ENCODE measurements at regions not wholly inside any gene's neighbourhood (a gene's known extent, or its start where the extent isn't known, plus 50 kb on each side); places are given as distances from the start of the nearest gene placed in this dataset.
"Not testable (repeated sequence)": the region's sequence is repeated elsewhere in the genome, so short reads cannot be mapped to it uniquely, and the experiment has no call there.

DNA sequence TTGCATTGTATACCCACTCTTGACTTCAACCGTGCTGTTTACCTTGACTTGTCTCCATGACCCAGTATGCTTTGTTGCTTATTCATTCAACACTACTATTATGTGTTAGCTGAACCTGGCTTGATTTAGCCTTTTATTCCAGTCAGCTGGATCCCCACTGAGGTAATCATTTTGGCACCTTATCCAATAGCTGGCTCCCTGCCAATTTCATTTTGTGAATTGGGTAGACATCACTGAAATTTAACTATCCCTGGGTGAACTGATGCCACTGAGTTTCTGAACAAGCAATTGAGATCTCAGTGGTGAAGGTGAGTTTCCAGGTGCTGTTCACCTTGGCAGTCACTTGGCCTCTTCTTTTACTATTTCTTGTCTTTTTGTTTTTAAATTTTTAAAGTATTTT lies 584.3 kb downstream of the ADCYAP1 start:
- no peak for DNase-seq (ENCODE audit: low spot score)

DNA sequence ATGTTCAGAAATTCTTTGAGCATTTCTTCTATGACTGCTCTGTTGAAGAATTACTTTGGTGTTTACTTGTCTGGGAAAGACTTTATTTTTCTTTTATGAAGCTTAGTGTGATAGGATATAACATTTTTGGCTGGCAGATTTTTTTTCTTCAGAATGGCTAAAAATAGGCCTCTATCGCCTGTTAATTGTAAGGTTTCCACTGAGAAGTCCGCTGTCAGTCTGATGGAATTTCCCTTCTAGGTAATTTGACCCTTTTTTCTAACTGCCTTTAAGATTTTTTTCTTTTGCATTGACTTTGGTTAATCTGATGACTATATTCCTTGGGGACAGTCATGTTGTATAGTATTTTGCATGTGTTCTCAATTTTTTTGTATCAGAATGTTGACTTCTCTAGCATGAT lies 590.7 kb downstream of the ADCYAP1 start:
- DNase-seq (ENCODE audit: low spot score), result no peak

GRCh38 chr18:1496096-1496495 lies 591.4 kb downstream of the ADCYAP1 start:
- no peak for DNase-seq (ENCODE audit: low spot score)

DNA sequence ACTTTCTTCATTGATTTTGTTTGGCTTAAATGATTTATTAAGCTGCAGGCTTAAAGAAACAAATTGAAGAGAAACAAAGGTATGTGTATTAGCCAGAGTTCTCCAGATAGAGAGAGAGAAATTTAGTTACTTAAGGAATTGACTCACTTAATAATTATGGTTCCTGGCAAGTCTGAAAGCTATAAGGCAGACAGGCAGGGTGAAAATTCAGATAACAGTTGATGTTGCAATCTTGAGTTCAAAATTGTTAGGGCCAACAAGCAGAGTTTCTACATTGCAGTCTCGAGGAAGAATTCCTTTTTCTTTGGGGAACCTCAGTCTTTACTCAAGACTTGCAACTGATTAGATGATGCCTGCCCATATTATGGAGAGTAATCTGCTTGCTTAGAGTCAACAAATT lies 593.5 kb downstream of the ADCYAP1 start:
- no peak for DNase-seq (ENCODE audit: low spot score)

- peak; percentile 18 for DNase-seq (ENCODE audit: low spot score)
Observed at GRCh38 chr18:1499265-1499664, 594.6 kb downstream of the ADCYAP1 start.

- DNase-seq (ENCODE audit: low spot score), result no peak
Observed at GRCh38 chr18:1503847-1504246, 599.2 kb downstream of the ADCYAP1 start.

DNA sequence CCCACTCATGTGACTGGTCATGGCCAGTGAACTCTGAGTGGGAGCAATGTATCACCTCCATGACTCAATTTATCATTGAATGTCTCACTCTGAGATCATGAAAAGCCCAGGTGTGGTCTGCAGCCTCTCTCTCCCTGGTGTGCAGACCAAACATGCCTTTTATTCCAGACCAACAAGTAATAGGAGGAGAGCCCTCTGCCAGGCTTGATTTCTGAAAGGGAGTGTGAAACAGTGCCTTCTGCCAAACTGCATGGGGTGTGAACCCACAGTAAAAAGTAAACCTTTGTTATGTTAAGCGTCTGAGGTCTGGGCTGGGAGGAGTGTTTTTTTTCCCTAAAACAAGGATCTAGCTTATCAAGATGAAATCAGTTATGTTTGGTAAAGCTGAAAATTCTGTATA lies 601.2 kb downstream of the ADCYAP1 start:
- no peak for DNase-seq (ENCODE audit: low spot score)

DNA sequence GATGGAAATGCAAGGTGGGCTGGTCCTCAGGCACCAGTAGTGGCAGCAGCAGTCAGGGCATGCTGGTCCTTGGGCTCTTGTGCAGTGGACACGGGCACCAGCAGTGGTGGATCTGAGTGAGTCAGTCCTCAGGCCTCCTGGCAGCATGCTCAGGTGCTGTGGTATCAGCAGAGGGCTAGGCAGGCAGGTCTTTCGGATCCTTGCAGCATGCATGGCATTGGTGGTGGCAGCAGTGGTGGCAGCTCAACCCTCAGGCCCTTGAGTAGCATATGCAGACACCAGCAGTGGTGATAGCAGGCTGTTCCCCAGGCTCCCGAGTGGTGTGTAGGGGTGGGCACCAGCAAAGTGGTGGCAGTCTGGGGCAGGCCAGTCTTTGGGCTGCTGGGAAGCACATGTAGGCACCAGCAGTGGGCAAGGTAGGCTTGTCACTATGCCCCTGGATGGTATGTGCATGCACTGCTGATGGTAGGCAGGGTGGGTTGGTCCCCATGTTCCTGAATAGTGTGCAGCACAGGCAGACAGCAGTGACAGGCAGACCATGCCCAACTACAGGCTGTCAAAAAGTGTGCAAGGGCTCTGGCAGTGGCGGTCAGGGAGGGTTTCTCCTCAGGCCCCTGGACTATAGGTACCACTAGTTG lies 606.0 kb downstream of the ADCYAP1 start:
- no peak for DNase-seq (ENCODE audit: low spot score)

- no peak for DNase-seq (ENCODE audit: low spot score)
Observed at GRCh38 chr18:1511619-1512311, 607.1 kb downstream of the ADCYAP1 start.

- no peak for DNase-seq (ENCODE audit: low spot score)
Observed at GRCh38 chr18:1513519-1513918, 608.8 kb downstream of the ADCYAP1 start.

- DNase-seq (ENCODE audit: low spot score), result not testable (repeated sequence)
Observed at GRCh38 chr18:1521588-1522248, 617.0 kb downstream of the ADCYAP1 start.

DNA sequence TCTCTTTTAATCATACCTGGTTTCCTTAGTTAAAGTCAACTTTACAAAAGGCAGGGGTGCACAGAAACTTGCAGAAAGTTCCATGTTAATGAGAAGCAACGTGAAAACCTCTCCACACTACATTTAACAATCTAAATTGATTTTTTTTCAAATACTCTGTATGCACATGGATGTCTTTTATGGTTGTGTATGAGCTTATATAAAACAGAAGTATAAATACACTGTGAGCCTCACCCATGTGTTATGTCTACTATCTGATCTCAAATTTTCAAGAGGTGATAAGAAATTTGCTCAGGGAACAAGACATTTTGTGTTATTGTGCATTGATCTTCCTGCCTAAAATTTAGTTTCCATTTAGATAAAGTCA lies 617.6 kb downstream of the ADCYAP1 start:
- DNase-seq (ENCODE audit: low spot score), result no peak

DNA sequence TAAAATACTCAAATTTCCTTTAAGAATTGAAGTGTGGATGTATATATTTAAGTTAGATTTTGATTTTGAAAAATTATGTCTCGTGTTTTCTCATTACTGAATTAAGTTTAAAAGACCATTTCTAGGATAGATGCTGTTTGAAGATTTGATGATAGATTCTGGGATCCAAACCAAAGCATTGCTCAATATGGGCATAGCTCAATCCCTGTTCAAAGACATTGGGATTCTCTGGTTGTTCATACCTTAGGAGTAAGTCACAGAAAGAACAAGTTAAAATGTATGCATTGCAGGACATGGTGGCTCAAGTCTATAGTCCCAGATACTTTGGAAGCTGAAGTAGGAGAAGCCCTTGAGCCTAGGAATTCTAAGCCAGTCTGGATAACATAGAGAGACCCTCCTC lies 622.3 kb downstream of the ADCYAP1 start:
- DNase-seq (ENCODE audit: low spot score), result no peak

DNA sequence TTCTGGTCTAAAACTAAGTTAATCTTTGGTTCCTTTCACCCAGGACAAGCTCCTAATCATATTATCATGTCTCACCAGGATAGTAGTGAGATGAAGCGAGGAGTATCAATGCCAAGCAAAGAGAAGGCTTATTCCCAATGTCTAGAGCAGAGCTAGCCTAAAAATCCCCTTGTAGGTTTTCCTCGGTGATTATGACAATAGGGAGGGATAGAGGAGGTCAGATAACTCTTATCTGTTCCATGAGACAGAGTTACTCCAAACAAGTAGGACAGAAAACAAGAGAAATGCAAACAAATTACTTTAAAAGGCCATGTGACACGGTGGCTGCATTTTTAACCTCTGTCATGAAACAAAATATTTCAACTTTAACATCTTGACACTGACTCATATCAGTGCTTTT lies 623.1 kb downstream of the ADCYAP1 start:
- no peak for DNase-seq (ENCODE audit: low spot score)

- DNase-seq (ENCODE audit: low spot score), result no peak
Observed at GRCh38 chr18:1528447-1528846, 623.8 kb downstream of the ADCYAP1 start.

DNA sequence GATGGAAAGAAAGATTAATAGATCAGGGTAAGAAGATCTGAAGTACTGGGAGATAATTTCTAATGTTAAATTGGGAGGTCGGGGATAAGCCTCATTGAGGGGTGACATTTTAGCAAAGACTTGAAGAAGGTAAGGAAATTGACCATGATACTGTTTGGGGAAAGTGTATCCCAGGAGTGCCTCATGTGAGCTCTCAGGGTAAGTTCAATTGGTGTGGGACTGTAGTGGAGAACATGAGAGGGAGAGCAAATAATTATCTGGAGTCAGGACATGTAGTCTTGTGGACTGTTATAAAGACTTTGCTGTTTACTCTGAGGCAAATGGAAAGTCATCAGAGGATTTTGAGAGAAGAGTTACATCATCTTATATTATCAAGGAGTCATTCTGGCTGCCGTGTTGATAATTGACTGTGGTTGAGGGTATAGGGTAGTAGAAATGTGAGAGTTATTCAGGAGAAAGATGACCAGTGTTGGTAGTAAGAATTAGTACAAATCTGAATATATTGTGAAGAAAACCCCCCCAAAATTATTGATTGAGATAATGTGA lies 624.4 kb downstream of the ADCYAP1 start:
- DNase-seq (ENCODE audit: low spot score), result no peak

- no peak for DNase-seq (ENCODE audit: low spot score)
Observed at GRCh38 chr18:1530650-1531049, 626.0 kb downstream of the ADCYAP1 start.

- no peak for DNase-seq (ENCODE audit: low spot score)
Observed at GRCh38 chr18:1539276-1539675, 634.6 kb downstream of the ADCYAP1 start.

DNA sequence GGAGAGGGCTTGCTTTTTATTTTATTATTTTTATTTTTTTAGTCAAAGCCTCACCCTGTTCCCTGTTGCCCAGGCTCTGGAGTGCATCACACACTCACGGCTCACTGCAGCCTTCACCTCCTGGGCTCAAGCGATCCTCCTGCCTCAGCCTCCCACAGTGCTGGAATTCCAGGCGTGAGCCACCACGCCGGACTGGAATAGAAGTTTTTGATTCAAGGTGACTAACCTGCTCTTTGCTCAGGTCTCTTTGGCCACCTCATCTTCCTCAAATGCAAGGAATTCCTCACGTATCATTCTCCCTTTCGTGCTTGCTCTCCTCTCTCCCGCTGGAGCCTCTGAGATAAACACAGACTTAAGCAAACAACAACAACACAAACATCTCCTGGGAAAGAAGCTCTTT lies 636.8 kb downstream of the ADCYAP1 start:
- no peak for DNase-seq (ENCODE audit: low spot score)

DNA sequence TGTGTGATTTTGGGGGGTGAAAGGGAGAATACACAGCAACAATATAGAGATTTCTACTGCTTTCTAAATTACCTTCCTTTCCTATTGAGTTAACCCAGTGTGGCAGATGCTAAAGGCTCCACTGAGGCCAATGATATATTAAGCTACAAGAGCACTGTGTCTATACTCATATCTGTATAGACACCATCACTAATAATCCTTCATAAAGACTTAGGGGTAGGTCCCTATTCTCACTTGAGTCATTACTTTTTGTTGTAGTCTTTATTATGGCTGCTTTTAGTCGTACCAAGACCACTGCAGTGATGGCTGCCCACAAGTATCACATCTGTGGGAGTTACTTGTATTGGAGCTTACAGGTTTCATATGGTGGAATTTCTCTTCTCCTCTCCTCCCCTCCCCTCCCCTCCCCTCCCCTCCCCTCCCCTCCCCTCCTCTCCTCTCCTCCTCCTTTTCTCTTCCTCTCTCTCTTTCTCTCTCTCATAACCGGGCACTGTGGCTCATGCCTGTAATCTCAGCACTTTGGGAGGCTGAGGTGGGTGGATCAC lies 637.6 kb downstream of the ADCYAP1 start:
- DNase-seq (ENCODE audit: low spot score), result no peak

- DNase-seq (ENCODE audit: low spot score), result no peak
Observed at GRCh38 chr18:1544016-1544415, 639.3 kb downstream of the ADCYAP1 start.

DNA sequence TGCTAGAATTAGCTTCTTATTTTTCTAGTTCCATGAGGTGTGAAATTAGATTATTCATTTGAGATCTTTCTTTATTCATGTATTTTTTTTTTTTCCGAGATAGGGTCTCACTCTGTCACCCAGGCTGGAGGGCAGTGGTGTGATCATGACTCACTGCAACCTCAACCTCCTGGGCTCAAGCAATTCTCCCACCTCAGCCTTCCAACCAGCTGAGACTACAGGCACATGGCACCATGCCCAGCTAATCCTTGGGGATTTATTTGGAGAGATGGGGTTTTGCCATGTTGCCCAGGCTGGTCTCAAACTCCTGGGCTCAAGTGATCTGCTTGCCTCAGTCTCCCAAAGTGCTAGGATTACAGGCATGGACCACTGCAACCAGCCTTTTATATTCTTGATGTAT lies 653.0 kb downstream of the ADCYAP1 start:
- DNase-seq (ENCODE audit: low spot score), result not testable (repeated sequence)

DNA sequence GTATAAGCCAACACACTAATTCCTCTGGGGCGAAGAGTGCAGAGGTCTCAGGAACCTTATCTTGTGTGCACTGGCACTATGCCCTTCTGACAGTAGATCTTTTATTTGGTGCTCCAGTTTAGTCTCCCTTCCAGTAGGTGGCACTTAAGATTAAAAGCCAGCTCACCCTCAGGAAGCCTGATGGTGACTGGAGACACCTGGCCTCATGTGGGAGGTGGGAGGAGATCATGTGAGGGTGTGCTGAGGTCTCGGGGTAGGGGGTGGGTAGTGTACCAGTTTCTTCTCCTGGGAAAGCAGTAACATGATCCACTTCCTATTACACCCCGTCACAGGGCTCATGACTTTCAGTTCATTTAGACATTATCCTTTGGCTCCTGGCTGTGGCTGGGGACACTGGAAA lies 654.9 kb downstream of the ADCYAP1 start:
- DNase-seq (ENCODE audit: low spot score), result no peak
